BE2C (cell line): ENCODE measurements at regions not wholly inside any gene's neighbourhood (a gene's known extent, or its start where the extent isn't known, plus 50 kb on each side); places are given as distances from the start of the nearest gene placed in this dataset.

ENCODE experiments used
- DNase-seq: peaks from one replicate; pipeline ENCODE4 v3.0.0-alpha.2; 2020
- H3K27me3 ChIP-seq: fragments of 250-450 bp; sonication (Bioruptor Pico); 2 replicates; pipeline ENCODE4 v1.5.1; 2020; ENCODE audit warnings: mild to moderate bottlenecking
- H3K36me3 ChIP-seq: fragments of 250-450 bp; sonication (Bioruptor Pico); 2 replicates; pipeline ENCODE4 v1.5.1; 2020; ENCODE audit warnings: mild to moderate bottlenecking
- H3K4me1 ChIP-seq: fragments of 250-450 bp; sonication (Bioruptor Pico); 2 replicates; pipeline ENCODE4 v1.5.1; 2020
- H3K4me3 ChIP-seq: 2 replicates; pipeline ENCODE4 v1.5.1; 2011; ENCODE audit warnings: low read depth, low read length
- H3K9me3 ChIP-seq: fragments of 250-450 bp; sonication (Bioruptor Pico); 2 replicates; pipeline ENCODE4 v1.5.1; 2020
- TF ChIP-seq, protein P1 (sequence below): IDR thresholded peaks from 2 replicates; pipeline ENCODE4 v1.5.1; 2012; ENCODE audit warnings: mild to moderate bottlenecking, low read depth, low read length

DNA sequence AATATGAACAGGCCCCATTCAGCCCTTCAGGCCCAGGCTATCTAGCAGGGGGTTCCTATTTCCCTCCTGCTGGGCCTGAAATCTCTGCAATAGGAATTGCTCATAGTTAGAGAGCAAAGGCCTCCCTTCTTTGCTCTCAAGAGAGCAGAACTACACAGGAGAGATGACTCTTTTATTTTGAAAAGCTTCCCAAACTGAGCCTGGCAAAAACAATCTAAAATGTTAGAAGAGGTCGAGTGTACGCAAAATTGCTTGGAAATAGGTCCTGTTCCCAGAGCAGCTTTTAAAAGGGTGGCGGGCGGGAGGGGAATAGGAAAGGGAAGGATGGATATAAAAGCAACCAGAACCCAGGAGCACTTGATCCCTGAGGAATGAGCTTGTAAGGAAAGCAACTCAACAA lies 68.4 kb upstream of the APCDD1 start:
- Histone ChIP-seq H3K4me3 (no peak overlapping the region), H3K4me1 (no peaks in the 10 kb centered on the region), H3K36me3 (no peaks in the 10 kb centered on the region), H3K27me3 (no peaks in the 10 kb centered on the region), H3K9me3 (no peaks in the 10 kb centered on the region)
- DNase-seq, result no peak
- TF ChIP-seq, protein P1, sequence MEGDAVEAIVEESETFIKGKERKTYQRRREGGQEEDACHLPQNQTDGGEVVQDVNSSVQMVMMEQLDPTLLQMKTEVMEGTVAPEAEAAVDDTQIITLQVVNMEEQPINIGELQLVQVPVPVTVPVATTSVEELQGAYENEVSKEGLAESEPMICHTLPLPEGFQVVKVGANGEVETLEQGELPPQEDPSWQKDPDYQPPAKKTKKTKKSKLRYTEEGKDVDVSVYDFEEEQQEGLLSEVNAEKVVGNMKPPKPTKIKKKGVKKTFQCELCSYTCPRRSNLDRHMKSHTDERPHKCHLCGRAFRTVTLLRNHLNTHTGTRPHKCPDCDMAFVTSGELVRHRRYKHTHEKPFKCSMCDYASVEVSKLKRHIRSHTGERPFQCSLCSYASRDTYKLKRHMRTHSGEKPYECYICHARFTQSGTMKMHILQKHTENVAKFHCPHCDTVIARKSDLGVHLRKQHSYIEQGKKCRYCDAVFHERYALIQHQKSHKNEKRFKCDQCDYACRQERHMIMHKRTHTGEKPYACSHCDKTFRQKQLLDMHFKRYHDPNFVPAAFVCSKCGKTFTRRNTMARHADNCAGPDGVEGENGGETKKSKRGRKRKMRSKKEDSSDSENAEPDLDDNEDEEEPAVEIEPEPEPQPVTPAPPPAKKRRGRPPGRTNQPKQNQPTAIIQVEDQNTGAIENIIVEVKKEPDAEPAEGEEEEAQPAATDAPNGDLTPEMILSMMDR, result no peak

DNA sequence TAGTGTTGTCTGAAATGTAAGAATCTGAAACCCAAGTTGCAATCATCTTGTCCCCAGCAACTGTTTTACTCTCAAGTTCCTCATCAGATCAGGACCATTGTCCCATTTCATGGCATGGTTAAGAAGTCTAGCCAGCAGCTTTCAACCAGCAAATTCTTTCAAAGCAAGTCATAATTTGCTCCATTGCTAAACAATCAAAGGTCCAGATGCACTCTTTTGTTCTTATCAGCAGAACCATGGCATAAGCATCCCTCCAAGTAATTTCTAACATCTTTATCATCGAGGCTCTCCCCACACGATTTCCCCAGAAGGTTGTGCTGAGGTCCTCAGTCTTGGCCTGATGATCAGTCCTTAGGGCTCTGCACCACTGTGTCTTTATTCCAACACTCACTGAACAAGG lies 67.5 kb upstream of the APCDD1 start:
- TF ChIP-seq, protein P1, result no peak
- Histone ChIP-seq H3K27me3 (no peaks in the 10 kb centered on the region), H3K36me3 (no peaks in the 10 kb centered on the region), H3K4me1 (no peaks in the 10 kb centered on the region), H3K9me3 (no peaks in the 10 kb centered on the region), H3K4me3 (no peak overlapping the region)
- DNase-seq, result no peak

DNA sequence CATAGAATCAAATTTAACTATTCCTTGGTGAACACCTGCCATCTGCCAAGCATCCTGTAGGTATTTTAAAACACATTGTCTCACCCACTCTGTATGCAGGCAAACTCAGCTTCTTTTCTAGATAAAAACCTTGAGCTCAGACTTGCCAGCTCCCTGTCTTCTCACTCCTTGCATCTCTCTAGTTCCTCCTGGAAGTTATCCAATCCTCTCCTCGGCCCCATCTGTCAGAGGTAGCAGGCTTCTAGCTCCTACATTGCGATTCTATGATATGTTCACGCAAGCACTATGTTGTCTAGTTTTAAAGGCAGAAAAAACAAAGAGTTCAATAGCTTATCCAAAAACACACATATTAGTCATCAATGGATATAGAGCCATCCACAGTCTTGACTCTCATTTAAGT lies 67.0 kb upstream of the APCDD1 start:
- Histone ChIP-seq H3K27me3 (no peaks in the 10 kb centered on the region), H3K4me3 (no peak overlapping the region), H3K4me1 (no peaks in the 10 kb centered on the region), H3K36me3 (no peaks in the 10 kb centered on the region), H3K9me3 (no peaks in the 10 kb centered on the region)
- TF ChIP-seq, protein P1, result no peak
- no peak for DNase-seq

DNA sequence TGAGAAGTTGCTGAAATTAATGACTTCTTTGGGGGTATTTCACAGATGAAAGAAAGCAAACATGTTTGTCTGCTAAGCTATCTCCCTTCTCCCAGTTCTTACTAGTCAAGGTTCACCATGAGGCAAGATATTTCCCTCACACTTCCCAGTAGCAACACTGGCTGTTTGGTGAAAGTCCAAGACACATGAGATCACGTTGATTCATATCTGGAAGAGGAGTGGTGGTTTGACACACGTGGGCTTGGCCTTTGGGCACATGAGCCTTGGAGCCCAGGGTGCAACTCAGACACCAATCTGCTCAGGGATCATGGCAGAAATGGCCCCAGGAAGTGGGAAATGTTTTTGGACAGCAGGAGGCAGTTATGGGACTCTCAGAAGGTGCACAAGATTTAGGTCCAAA lies 66.1 kb upstream of the APCDD1 start:
- H3K36me3 ChIP-seq, result no peaks in the 10 kb centered on the region
- no peaks in the 10 kb centered on the region for H3K4me1 ChIP-seq
- DNase-seq, result no peak
- H3K27me3 ChIP-seq, result no peaks in the 10 kb centered on the region
- H3K9me3 ChIP-seq, result no peaks in the 10 kb centered on the region
- no peak overlapping the region for H3K4me3 ChIP-seq
- TF ChIP-seq, protein P1, result no peak

DNA sequence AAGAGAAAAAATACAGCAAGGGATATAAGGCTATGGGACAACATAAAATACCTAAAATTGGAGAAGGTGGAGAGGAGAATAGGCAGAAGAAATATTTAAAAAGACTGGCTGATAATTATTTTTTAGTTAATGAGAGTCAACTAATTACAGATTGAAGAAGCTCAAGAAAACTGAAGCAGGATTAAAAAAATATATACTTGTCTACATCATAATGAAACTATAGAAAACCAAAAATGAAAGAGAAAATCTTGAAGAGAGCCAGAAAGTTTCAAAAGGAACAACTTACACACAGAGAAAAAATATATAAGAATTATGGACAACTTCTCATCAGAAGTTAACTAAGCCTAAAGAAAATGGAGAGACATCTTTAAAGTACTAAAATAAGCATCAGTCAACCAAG lies 62.9 kb upstream of the APCDD1 start:
- no peak for DNase-seq
- Histone ChIP-seq H3K4me1 (no peaks in the 10 kb centered on the region), H3K4me3 (no peak overlapping the region), H3K36me3 (no peaks in the 10 kb centered on the region), H3K27me3 (no peaks in the 10 kb centered on the region), H3K9me3 (no peaks in the 10 kb centered on the region)
- TF ChIP-seq, protein P1, result no peak

DNA sequence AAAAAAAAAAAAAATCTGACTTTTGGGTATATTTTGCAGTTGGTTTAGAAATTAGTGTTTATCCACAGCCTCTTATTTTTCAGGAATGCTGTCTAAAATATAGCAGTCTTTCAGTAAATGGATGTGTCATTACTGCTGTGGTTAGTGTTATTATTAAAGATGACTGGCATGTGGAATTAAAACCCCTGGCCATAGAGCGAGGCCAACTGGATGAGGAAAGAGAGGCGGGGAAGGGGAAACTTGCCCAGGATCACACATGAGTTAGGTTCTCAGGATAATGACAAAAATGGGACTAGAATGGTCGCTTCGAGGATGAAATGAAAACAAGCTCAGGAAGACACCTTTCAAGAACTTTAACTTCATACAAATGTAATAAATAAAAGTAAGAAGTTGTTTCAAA lies 57.4 kb upstream of the APCDD1 start:
- Histone ChIP-seq H3K4me3 (no peak overlapping the region), H3K27me3 (no peaks in the 10 kb centered on the region; the same call in 1 of the 2 replicates), H3K4me1 (no peaks in the 10 kb centered on the region), H3K36me3 (no peaks in the 10 kb centered on the region), H3K9me3 (no peaks in the 10 kb centered on the region)
- DNase-seq, result no peak
- TF ChIP-seq, protein P1, result no peak
